Progenitor cell of endocrine pancreas (in vitro differentiated cells): ENCODE measurements at regions not wholly inside any gene's neighbourhood (a gene's known extent, or its start where the extent isn't known, plus 50 kb on each side); places are given as distances from the start of the nearest gene placed in this dataset.

ENCODE experiments used
- DNase-seq: peaks from one replicate; pipeline ENCODE4 v3.0.0; 2021; ENCODE audit warnings: low spot score; ENCODE audit not compliant: unreplicated experiment
- H3K27ac Mint-ChIP-seq: 2 replicates; pipeline ENCODE4 v1.8.0; 2021; ENCODE audit warnings: mild to moderate bottlenecking, moderate library complexity, mixed read lengths
- H3K27me3 Mint-ChIP-seq: 2 replicates; pipeline ENCODE4 v1.8.0; 2021; ENCODE audit warnings: mixed read lengths
- H3K36me3 Mint-ChIP-seq: 2 replicates; pipeline ENCODE4 v1.8.0; 2022; ENCODE audit warnings: mixed read lengths; ENCODE audit not compliant: insufficient read depth
- H3K4me1 Mint-ChIP-seq: 2 replicates; pipeline ENCODE4 v1.8.0; 2021; ENCODE audit warnings: low read depth, mixed read lengths
- H3K4me3 Mint-ChIP-seq: 2 replicates; pipeline ENCODE4 v1.8.0; 2021; ENCODE audit warnings: low read depth, mild to moderate bottlenecking, moderate library complexity, mixed read lengths
- H3K9me3 Mint-ChIP-seq: 2 replicates; pipeline ENCODE4 v1.8.0; 2021; ENCODE audit warnings: low read depth, mixed read lengths
- TF ChIP-seq, protein P1 (sequence below): fragments of 200-600 bp; sonication (generic); IDR thresholded peaks from one replicate; pipeline ENCODE4 v1.5.0; 2021; ENCODE audit warnings: antibody characterized with exemption, mild to moderate bottlenecking; ENCODE audit not compliant: unreplicated experiment

DNA sequence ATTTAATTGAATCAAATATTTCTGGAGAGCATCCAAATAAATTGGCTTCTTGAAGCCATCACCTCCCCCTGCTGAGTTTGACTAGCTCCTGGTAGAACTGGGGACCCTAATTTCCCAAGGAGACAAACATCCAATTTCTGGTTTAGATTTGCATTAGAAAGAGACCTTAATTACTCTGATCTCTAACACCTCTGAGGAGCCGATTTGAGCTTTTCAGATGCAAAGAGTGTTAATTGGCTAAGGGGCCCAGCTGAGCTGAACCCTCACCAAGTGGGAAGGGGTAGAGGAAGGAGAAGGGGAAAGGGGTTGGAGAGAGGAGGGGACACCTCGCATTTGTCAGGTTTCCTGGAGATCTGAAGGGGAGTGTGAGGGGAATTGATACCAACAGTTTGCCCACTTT lies 145.4 kb upstream of the SHB start:
- TF ChIP-seq, protein P1, sequence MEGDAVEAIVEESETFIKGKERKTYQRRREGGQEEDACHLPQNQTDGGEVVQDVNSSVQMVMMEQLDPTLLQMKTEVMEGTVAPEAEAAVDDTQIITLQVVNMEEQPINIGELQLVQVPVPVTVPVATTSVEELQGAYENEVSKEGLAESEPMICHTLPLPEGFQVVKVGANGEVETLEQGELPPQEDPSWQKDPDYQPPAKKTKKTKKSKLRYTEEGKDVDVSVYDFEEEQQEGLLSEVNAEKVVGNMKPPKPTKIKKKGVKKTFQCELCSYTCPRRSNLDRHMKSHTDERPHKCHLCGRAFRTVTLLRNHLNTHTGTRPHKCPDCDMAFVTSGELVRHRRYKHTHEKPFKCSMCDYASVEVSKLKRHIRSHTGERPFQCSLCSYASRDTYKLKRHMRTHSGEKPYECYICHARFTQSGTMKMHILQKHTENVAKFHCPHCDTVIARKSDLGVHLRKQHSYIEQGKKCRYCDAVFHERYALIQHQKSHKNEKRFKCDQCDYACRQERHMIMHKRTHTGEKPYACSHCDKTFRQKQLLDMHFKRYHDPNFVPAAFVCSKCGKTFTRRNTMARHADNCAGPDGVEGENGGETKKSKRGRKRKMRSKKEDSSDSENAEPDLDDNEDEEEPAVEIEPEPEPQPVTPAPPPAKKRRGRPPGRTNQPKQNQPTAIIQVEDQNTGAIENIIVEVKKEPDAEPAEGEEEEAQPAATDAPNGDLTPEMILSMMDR, result no peak
- no peak overlapping the region for H3K4me3 Mint-ChIP-seq
- H3K27me3 Mint-ChIP-seq, result peaks cover 24% of the 10 kb centered on the region
- no peaks in the 10 kb centered on the region for H3K36me3 Mint-ChIP-seq
- H3K9me3 Mint-ChIP-seq, result peaks cover 1% of the 10 kb centered on the region
- peaks cover 7% of the 10 kb centered on the region for H3K4me1 Mint-ChIP-seq
- H3K27ac Mint-ChIP-seq, result no peak overlapping the region
- no peak for DNase-seq

DNA sequence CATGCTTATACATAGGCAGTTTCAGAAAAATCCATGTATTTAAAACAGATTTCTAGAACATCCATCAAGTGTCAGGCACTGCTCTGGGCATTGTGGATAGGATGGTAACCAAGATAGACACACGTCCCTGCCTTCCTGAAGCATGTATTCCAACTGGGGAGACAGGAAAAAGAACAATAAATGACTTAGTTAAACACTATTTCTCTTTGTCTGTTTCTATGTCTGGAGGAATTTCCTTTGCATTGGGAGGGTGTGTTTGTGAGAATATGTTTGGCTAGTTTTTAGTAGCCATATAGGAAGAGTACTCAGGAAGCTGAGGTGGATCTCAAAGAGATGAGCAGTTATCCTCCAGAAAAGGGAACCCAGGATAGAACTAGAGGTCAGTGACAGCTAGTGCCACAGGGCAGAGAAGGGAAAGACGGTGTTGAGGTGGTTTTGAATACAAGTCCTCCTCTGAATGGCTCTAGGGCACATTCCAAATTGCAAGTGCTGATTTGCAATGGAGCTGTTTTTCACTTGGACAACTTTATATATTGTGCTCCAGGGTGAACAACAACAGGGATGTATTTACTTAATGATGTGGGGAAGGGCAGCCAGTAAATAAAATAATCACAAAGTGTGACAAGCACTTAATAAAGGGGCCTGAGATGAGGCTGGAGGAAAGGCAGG lies 144.7 kb upstream of the SHB start:
- no peak for DNase-seq
- Mint-ChIP-seq H3K36me3 (no peaks in the 10 kb centered on the region), H3K9me3 (no peaks in the 10 kb centered on the region), H3K27ac (no peak overlapping the region), H3K4me3 (no peak overlapping the region), H3K27me3 (peaks cover 24% of the 10 kb centered on the region), H3K4me1 (peaks cover 7% of the 10 kb centered on the region)
- TF ChIP-seq, protein P1, result no peak

DNA sequence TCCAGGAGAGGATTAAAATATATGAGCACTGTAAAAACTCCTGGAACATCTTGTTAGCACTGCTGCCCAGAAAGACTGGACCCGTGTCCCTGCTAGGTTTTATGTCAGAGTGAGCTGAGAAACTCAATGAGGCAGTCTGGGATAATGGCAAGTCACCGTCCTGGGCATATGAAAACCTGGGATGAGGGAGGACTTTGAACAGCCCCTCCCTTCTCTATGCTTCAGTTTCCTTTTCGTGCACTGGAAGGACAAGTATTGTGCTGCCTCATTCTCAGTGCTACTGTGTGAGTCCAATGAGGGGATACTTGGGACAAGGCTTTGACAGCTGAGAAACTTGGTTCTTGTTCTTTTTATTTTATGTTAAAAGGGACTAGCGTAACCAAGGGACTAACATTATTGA lies 143.0 kb upstream of the SHB start:
- no peak for DNase-seq
- Mint-ChIP-seq H3K4me3 (no peak overlapping the region), H3K4me1 (peaks cover 7% of the 10 kb centered on the region), H3K27ac (no peak overlapping the region), H3K9me3 (no peaks in the 10 kb centered on the region), H3K36me3 (no peaks in the 10 kb centered on the region), H3K27me3 (peaks cover 24% of the 10 kb centered on the region)
- TF ChIP-seq, protein P1, result no peak

DNA sequence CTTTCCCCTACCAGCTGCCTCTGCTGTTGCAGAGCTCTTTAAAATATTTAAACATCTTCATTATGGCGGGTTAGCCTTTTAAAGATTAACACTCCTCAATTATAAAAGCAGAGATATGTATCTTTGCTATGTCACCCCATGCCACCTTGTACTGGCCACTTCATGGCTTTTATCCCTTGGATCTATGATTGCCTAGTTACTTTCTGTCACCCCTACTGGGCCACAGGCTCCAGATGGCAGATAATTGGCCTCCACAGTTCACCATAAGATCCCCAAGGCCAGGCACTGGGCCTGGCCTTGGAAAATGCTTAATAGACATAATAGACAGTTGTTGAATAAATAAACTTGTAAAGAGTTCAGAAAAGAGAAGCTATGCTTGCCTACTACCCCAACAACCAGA lies 142.0 kb upstream of the SHB start:
- TF ChIP-seq, protein P1, result no peak
- DNase-seq, result no peak
- Mint-ChIP-seq H3K27me3 (peaks cover 24% of the 10 kb centered on the region), H3K27ac (no peak overlapping the region), H3K36me3 (no peaks in the 10 kb centered on the region), H3K4me3 (no peak overlapping the region), H3K9me3 (no peaks in the 10 kb centered on the region), H3K4me1 (peaks cover 7% of the 10 kb centered on the region)

DNA sequence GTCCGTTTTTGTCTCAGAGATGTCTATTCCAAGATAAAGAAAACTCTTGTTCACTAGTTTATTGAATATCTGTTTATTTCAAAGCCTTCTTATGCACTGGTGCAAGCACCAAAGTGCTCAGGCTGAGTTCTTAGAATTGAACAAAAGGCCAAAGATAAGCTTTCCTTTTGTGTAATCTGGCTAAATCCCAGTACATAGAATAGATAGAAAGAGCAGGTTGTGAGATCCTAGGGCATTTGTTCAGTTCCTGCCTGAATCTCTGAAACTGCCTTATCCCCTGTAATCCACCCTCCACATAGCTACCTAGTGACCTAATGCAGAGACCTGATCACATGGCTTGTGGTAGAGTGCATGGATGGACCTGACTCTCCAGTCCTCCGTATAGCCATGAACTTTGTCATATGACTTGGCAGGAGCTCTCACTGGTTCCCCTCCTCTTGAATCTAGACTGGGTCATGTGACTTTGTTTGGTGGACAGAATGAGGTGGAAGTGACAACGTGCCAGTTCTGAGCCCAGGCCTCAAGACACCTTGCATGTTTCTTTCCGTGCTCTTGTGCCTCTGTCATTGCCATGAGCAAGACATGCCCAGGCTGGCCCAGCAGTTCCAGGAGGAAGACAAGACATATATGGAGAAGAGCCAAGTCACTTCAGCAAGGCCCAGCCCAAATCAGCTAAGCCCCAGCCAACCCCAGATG lies 139.3 kb upstream of the SHB start:
- no peak overlapping the region for H3K27ac Mint-ChIP-seq
- no peak overlapping the region for H3K4me3 Mint-ChIP-seq
- H3K27me3 Mint-ChIP-seq, result peaks cover 12% of the 10 kb centered on the region
- no peaks in the 10 kb centered on the region for H3K9me3 Mint-ChIP-seq
- no peaks in the 10 kb centered on the region for H3K36me3 Mint-ChIP-seq
- no peak for DNase-seq
- TF ChIP-seq, protein P1, result no peak
- peaks cover 7% of the 10 kb centered on the region for H3K4me1 Mint-ChIP-seq
